Colon (tissue), 2 donors: ENCODE measurements at regions not wholly inside any gene's neighbourhood (a gene's known extent, or its start where the extent isn't known, plus 50 kb on each side); places are given as distances from the start of the nearest gene placed in this dataset.

Experiments used
- FAIRE-seq: peaks from 2 replicates; lab custom pipeline; 2012; peaks lifted over from hg19 to GRCh38; lab: Jason Lieb, UNC
- donor health status: control.
- donor health status: control.

- FAIRE-seq, result no peak
Measured at GRCh38 chr4:159500861-159501260, 398.0 kb downstream of the RAPGEF2 start.

- no peak for FAIRE-seq
Measured at GRCh38 chr4:159503236-159504008, 400.5 kb downstream of the RAPGEF2 start.

DNA sequence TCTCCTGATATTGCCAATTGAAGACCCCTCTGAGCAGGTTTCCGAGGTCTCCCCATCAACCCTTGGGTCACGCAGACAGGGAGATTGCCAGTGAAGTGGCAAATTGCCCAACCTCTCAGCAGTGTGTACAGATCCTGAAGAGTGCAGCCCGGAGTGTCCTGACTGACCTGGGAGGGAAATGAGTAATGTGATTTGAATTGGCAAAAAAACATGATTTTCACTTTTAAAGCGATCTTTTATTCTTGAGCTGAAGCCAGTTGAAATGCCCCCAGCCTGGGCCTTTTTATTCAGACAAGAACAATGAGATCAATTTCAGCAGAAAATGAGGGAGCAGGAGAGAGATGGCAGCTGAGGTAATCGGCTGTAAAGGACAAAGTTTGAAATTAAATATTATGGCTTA, 401.8 kb downstream of the RAPGEF2 start:
- FAIRE-seq, result no peak

DNA sequence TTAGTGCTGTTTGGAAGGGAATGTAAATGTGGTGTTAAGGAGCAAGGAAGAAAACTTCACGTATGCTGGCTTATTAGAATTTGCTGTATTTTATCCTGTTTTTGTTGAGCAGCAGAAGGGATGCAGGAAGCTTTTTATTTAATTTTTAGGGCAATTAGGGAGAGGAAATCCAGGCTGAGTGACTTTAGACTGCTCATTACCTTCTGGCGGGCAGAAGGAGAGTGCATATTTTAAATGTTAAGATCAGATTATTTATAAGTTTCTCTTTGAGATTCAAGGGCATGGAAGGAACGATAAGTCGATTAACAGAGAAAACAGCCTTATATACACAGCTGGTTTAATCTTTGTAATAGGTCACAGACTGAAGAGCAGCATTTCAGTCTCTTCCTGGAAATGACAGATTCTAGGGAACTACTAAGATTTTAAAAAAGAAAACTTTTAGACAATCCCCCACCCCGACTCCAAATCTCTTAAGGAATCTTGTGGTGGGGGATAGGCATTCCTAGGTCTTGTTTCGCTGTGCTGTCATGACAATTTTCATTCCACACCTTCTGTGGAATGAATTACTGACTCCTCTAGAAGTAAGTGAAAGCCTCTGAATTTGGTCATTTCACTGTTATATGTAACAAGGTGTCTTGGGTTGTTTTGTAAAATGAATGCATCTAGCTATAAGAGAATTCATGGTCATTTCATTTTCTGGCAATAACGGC, 402.5 kb downstream of the RAPGEF2 start:
- no peak for FAIRE-seq

GRCh38 chr4:159506801-159507517, 404.1 kb downstream of the RAPGEF2 start:
- no peak for FAIRE-seq

- no peak for FAIRE-seq
Measured at GRCh38 chr4:159508917-159509500, 406.1 kb downstream of the RAPGEF2 start.

DNA sequence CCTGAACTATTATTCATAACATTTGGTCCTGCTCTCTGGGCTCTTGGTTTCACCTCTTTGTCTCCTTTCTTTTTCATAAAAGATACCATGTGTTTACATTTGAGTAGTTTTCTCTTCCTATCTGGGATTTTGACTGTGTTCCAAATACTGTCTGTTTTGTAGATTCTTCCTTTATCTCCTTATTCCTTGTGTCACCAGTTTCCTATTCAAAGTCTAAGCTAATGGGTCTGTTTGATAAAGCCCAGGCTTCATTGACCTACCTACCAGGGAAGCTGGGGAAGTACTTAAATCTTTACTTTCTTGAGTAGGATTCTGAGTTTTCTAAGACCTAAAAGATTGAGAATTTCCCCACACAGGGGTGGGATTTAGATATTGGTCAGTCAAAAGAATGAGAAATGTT, 409.5 kb downstream of the RAPGEF2 start:
- no peak for FAIRE-seq

DNA sequence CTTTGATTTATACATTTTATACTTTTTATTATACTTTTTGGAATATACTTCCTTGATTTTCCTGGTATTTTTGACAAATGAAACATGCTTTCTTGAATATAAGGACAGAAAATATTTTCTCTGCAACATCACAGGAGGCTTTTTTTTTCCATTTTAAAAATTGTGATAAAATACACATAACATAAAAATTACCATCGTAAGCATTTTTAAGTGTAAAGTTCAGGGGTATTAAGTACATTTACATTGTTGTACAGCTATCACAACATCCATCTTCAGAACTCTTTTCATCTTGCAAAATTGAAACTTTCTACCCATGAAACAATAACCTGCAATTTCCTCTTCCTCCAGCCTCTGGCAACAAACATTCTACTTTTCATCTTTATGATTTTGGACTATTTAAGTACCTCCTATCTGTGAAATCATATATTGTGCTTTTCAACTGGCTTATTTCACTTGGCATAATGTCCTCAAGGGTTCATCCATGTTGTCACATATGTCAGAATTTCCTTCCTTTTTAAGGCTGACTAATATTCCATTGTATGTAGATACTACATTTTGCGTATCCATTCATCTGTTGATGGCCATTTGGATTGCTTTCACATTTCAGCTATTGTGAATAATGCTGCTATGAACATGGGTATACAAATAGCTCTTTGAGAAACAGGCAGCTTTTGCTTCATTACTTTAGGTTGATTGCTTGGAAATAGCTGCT, 412.6 kb downstream of the RAPGEF2 start:
- FAIRE-seq, result no peak

DNA sequence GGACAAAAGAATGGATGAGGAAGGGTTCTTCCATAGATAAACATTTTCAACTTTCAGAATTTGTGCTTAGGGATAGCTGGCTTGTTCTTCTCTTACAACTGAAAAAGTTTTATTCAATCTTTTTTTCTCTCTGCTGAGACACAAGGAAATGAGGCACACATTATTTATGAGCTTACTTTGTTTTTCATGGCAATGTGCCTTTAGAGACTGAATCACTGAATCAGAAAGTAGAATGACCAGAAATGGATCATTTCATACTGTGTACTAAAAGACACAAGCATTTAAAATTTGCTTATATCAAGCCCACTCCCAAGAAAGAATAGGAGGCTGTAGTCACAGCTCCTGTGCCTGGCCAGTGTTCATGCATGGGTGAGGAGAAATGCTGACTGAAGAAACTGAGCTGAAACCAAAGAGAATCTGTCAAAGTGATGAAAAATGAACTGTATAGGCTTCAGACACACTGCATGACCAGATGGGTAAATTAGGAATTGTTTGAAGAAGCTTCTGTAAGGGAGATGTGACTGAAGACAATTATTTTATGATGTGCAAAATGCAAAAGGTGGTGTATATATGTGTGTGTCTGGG, 413.8 kb downstream of the RAPGEF2 start:
- FAIRE-seq, result no peak

DNA sequence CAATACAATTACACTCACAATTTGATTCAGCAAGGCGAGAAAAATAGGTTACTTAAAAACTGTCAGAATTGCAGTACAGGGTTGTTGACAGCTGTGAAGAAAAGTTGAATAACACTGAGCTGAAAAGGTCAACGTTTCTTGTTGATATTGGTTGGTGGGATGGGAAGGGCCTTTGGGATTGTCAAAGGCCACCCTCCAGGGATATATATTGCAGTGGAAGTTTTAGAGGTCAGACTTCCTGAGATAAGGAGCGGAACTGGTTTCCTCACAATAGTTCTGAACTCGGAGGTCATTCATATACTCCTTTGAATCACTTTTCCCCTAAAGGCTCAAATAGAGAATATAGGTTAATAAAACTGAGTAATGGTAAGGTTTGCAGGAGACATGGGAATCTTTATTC, 417.2 kb downstream of the RAPGEF2 start:
- no peak for FAIRE-seq

GRCh38 chr4:159526172-159526571, 423.3 kb downstream of the RAPGEF2 start:
- FAIRE-seq, result no peak

- FAIRE-seq, result no peak
Measured at GRCh38 chr4:159534655-159535054, 431.8 kb downstream of the RAPGEF2 start.

GRCh38 chr4:159538556-159538955, 435.7 kb downstream of the RAPGEF2 start:
- FAIRE-seq, result no peak

DNA sequence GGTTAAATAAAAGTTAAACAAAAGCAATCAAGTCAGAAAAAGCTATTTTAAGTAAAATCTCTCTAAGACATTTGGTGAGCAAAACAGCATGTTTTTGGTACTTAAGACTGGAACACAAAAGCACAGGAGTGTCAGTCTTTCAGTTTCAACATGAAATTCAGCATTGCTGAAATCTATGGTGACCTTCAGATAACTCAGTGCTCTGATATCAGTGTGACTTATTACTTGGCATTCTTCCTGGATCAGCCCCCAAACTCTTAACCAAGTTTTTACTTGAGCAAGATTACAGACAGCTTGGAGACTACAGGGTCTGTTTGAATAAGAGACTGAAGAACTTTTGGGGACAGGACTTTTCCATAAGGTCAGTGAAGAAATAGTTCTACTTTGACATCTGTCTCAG, 437.2 kb downstream of the RAPGEF2 start:
- FAIRE-seq, result no peak

DNA sequence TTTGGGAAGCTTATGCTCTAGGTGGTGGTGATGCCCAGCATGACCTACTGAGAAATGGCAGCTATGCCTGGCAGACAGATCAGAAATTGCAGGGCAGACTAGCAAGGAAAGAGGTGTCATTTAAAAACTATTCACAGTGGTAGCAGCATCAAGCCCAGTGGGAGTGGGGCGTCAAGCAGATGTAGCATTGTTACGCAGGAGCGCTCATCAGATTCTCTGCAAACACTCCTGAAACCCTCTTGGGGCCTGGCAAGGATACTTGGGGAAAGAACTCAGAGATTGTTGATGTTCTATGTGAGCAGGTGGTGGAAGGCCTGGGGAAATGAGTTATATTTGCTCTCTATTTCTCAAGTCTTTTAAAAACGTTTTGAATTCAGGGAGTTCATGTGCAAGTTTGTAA, 437.6 kb downstream of the RAPGEF2 start:
- no peak for FAIRE-seq

DNA sequence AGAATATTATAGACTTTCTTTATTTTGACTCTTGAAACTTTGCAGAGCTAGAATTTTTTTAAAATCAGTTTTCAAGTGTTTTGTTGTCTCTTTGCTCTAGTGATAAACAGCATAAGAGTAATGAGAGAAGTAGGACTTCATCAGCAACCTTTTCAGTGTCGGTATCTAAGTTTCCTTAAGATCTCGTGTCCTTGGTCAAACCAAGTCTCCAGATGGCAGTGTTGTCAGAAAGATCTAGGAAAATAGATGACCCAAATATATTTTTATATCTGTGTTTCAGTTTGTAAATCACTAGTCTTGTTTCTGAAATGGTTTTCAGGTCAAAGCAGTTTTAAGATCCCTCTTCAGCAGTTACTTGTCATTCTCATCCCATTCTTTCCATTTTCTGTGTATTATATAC, 438.3 kb downstream of the RAPGEF2 start:
- FAIRE-seq, result no peak

- no peak for FAIRE-seq
Measured at GRCh38 chr4:159542296-159542695, 439.4 kb downstream of the RAPGEF2 start.

DNA sequence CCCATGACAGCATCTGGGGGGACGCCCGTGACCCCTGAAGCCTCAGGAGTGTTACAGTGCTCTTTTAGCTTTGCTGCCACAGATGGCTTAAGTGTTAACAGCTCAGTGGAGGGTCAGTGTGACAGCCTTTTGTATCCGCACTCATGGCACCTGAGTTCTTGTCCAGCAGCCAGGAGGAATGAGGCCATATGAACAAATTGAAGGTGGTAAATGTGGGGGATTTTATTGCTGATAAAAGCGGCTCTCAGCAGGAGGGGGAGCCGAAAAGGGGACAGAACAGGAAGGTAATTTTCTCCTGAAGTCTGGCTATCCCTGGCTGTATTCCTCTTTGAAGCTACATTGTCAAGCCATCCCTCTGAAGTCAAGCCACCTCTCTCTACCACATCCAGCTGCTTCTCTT, 441.0 kb downstream of the RAPGEF2 start:
- FAIRE-seq, result no peak

DNA sequence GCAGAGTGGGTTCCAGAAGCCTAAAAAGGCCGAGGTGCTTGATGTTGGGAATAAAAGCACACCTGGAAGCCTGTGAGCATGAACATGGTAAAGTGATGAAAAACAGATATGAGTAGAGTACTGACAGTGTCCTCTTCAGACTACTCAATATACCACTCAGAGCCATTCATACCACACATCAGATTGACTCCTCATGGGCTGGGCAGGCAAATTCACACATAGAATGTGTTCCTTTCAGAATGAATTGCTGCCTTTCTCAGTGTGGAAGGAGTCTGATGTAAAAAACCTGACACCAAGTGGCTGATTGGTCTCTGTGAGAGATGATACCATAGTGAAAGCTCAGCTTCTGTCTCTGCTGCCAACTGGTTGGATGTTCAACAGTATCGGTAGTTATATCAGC, 442.7 kb downstream of the RAPGEF2 start:
- FAIRE-seq, result no peak

- FAIRE-seq, result no peak
Measured at GRCh38 chr4:159547645-159548308, 444.9 kb downstream of the RAPGEF2 start.

DNA sequence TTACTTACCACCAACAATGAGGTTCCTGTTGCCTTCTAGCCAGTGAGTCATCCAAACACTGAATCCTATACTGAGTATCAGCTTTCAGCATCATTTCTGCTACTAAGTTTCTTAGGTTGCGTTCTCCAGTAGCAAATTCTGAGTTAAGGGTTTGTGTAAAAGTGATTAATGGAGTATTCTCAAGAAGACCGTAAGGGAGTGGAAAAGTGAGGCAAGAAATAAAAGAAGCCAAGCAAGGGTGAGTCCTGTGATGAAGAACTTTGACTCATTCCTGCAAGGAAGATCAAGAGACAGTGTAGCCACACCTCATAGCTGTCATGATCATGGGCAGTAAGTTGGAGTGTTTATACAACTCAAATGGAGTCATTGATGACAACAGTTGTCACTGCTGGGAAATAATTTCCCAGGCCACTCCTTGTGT, 446.2 kb downstream of the RAPGEF2 start:
- FAIRE-seq, result no peak
